WTC11 (cell line): ENCODE measurements at regions not wholly inside any gene's neighbourhood (a gene's known extent, or its start where the extent isn't known, plus 50 kb on each side); places are given as distances from the start of the nearest gene placed in this dataset.

Experiments used
- FOXJ3 ChIP-seq: sonication (generic); formaldehyde crosslinking; IDR thresholded peaks from 2 replicates; pipeline ENCODE4 v1.9.0; 2021; ENCODE audit warnings: missing genetic modification reagents, mild to moderate bottlenecking, borderline replicate concordance
- SP1 ChIP-seq: sonication (generic); formaldehyde crosslinking; conservative IDR thresholded peaks from 2 replicates; pipeline ENCODE4 v1.8.1; 2022; ENCODE audit warnings: missing genetic modification reagents
- ZNF317 ChIP-seq: sonication (generic); formaldehyde crosslinking; IDR thresholded peaks from 2 replicates; pipeline ENCODE4 v1.8.1; 2023; ENCODE audit warnings: low read depth, mild to moderate bottlenecking, moderate library complexity, missing genetic modification reagents, borderline replicate concordance
- TF ChIP-seq, protein P1 (sequence below): fragments of 200-600 bp; IDR thresholded peaks from 2 replicates; pipeline ENCODE4 v1.8.0; 2022; ENCODE audit warnings: antibody characterized with exemption
- TF ChIP-seq, protein P2 (sequence below): fragments of 250-450 bp; sonication (Bioruptor Pico); IDR thresholded peaks from 2 replicates; pipeline ENCODE4 v2.1.2; 2022; ENCODE audit warnings: mild to moderate bottlenecking, moderate library complexity
- TF ChIP-seq, protein P3 (sequence below): sonication (generic); formaldehyde crosslinking; IDR thresholded peaks from 2 replicates; pipeline ENCODE4 v1.8.0; 2023; ENCODE audit warnings: mild to moderate bottlenecking, missing genetic modification reagents
- TF ChIP-seq, protein P4 (sequence below): fragments of 250-450 bp; sonication (Bioruptor Pico); IDR thresholded peaks from 2 replicates; pipeline ENCODE4 v1.9.0; 2021; ENCODE audit warnings: mild to moderate bottlenecking, borderline replicate concordance
- TF ChIP-seq, protein P5 (sequence below): sonication (generic); formaldehyde crosslinking; IDR thresholded peaks from 2 replicates; pipeline ENCODE4 v1.8.0; 2022; ENCODE audit warnings: mild to moderate bottlenecking, missing genetic modification reagents

DNA sequence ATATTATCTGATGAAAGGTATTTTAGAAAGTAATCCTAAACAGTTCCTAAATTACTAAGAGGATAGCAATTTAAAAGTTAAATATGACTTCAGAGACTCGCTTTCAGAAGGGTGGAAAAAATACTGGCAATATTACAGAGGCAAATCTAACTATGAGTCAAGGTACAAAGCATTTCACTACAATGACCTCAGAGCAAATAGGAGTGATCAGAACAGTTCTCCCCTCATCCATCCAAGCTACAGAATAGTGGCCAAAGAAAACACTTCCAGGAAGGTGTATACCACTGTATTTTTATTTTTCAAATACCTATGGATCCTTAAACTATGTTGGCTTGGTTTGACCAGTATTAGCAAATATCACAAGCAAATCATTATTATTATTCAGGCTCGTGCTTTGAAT, 112.8 kb upstream of the ODAD2 start:
- TF ChIP-seq SP1 (CRISPR knock-in tag) = no peak
- TF ChIP-seq FOXJ3 (CRISPR knock-in tag) = no peak
- TF ChIP-seq ZNF317 = no peak
- TF ChIP-seq, protein P1, sequence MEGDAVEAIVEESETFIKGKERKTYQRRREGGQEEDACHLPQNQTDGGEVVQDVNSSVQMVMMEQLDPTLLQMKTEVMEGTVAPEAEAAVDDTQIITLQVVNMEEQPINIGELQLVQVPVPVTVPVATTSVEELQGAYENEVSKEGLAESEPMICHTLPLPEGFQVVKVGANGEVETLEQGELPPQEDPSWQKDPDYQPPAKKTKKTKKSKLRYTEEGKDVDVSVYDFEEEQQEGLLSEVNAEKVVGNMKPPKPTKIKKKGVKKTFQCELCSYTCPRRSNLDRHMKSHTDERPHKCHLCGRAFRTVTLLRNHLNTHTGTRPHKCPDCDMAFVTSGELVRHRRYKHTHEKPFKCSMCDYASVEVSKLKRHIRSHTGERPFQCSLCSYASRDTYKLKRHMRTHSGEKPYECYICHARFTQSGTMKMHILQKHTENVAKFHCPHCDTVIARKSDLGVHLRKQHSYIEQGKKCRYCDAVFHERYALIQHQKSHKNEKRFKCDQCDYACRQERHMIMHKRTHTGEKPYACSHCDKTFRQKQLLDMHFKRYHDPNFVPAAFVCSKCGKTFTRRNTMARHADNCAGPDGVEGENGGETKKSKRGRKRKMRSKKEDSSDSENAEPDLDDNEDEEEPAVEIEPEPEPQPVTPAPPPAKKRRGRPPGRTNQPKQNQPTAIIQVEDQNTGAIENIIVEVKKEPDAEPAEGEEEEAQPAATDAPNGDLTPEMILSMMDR = no peak
- TF ChIP-seq, protein P2, sequence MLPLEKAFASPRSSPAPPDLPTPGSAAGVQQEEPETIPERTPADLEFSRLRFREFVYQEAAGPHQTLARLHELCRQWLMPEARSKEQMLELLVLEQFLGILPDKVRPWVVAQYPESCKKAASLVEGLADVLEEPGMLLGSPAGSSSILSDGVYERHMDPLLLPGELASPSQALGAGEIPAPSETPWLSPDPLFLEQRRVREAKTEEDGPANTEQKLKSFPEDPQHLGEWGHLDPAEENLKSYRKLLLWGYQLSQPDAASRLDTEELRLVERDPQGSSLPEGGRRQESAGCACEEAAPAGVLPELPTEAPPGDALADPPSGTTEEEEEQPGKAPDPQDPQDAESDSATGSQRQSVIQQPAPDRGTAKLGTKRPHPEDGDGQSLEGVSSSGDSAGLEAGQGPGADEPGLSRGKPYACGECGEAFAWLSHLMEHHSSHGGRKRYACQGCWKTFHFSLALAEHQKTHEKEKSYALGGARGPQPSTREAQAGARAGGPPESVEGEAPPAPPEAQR = no peak
- TF ChIP-seq, protein P3, sequence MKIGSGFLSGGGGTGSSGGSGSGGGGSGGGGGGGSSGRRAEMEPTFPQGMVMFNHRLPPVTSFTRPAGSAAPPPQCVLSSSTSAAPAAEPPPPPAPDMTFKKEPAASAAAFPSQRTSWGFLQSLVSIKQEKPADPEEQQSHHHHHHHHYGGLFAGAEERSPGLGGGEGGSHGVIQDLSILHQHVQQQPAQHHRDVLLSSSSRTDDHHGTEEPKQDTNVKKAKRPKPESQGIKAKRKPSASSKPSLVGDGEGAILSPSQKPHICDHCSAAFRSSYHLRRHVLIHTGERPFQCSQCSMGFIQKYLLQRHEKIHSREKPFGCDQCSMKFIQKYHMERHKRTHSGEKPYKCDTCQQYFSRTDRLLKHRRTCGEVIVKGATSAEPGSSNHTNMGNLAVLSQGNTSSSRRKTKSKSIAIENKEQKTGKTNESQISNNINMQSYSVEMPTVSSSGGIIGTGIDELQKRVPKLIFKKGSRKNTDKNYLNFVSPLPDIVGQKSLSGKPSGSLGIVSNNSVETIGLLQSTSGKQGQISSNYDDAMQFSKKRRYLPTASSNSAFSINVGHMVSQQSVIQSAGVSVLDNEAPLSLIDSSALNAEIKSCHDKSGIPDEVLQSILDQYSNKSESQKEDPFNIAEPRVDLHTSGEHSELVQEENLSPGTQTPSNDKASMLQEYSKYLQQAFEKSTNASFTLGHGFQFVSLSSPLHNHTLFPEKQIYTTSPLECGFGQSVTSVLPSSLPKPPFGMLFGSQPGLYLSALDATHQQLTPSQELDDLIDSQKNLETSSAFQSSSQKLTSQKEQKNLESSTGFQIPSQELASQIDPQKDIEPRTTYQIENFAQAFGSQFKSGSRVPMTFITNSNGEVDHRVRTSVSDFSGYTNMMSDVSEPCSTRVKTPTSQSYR (CRISPR knock-in tag) = no peak
- TF ChIP-seq, protein P4, sequence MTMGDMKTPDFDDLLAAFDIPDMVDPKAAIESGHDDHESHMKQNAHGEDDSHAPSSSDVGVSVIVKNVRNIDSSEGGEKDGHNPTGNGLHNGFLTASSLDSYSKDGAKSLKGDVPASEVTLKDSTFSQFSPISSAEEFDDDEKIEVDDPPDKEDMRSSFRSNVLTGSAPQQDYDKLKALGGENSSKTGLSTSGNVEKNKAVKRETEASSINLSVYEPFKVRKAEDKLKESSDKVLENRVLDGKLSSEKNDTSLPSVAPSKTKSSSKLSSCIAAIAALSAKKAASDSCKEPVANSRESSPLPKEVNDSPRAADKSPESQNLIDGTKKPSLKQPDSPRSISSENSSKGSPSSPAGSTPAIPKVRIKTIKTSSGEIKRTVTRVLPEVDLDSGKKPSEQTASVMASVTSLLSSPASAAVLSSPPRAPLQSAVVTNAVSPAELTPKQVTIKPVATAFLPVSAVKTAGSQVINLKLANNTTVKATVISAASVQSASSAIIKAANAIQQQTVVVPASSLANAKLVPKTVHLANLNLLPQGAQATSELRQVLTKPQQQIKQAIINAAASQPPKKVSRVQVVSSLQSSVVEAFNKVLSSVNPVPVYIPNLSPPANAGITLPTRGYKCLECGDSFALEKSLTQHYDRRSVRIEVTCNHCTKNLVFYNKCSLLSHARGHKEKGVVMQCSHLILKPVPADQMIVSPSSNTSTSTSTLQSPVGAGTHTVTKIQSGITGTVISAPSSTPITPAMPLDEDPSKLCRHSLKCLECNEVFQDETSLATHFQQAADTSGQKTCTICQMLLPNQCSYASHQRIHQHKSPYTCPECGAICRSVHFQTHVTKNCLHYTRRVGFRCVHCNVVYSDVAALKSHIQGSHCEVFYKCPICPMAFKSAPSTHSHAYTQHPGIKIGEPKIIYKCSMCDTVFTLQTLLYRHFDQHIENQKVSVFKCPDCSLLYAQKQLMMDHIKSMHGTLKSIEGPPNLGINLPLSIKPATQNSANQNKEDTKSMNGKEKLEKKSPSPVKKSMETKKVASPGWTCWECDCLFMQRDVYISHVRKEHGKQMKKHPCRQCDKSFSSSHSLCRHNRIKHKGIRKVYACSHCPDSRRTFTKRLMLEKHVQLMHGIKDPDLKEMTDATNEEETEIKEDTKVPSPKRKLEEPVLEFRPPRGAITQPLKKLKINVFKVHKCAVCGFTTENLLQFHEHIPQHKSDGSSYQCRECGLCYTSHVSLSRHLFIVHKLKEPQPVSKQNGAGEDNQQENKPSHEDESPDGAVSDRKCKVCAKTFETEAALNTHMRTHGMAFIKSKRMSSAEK (CRISPR knock-in tag) = no peak
- TF ChIP-seq, protein P5, sequence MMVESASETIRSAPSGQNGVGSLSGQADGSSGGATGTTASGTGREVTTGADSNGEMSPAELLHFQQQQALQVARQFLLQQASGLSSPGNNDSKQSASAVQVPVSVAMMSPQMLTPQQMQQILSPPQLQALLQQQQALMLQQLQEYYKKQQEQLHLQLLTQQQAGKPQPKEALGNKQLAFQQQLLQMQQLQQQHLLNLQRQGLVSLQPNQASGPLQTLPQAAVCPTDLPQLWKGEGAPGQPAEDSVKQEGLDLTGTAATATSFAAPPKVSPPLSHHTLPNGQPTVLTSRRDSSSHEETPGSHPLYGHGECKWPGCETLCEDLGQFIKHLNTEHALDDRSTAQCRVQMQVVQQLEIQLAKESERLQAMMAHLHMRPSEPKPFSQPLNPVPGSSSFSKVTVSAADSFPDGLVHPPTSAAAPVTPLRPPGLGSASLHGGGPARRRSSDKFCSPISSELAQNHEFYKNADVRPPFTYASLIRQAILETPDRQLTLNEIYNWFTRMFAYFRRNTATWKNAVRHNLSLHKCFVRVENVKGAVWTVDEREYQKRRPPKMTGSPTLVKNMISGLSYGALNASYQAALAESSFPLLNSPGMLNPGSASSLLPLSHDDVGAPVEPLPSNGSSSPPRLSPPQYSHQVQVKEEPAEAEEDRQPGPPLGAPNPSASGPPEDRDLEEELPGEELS (CRISPR knock-in tag) = no peak
